K562 (cell line): ENCODE measurements at regions not wholly inside any gene's neighbourhood (a gene's known extent, or its start where the extent isn't known, plus 50 kb on each side); places are given as distances from the start of the nearest gene placed in this dataset.
A peak's percentile ranks its signal among the peaks of the same experiment; 100 is the strongest.

Experiments
- DDX20 ChIP-seq: fragments of 450-650 bp; IDR thresholded peaks from 2 replicates; pipeline ENCODE4 v1.6.1; 2016; ENCODE audit warnings: missing genetic modification characterization, low read depth, mild to moderate bottlenecking, missing compliant biosample characterization, moderate library complexity
- GABPB2 ChIP-seq: fragments of 250-450 bp; sonication (Bioruptor Pico); conservative IDR thresholded peaks from 2 replicates; pipeline ENCODE4 v1.5.1; 2021; ENCODE audit warnings: mild to moderate bottlenecking
- IRF9 ChIP-seq: fragments of 450-650 bp; IDR thresholded peaks from 2 replicates; pipeline ENCODE4 v1.6.1; 2016; ENCODE audit warnings: missing biosample characterization, missing genetic modification characterization
- LARP7 ChIP-seq: fragments of 450-650 bp; IDR thresholded peaks from 2 replicates; pipeline ENCODE4 v1.6.1; 2016
- NCOA4 ChIP-seq: fragments of 450-650 bp; IDR thresholded peaks from 2 replicates; pipeline ENCODE4 v1.6.1; 2018; ENCODE audit warnings: mild to moderate bottlenecking; ENCODE audit not compliant: partially characterized antibody
- NKRF ChIP-seq: fragments of 450-650 bp; IDR thresholded peaks from 2 replicates; pipeline ENCODE4 v1.6.1; 2016; ENCODE audit warnings: borderline replicate concordance
- NR3C1 ChIP-seq: sonication (generic); formaldehyde crosslinking; IDR thresholded peaks from 2 replicates; pipeline ENCODE4 v1.8.1; 2022; ENCODE audit warnings: missing genetic modification reagents
- RBM17 ChIP-seq: fragments of 200-400 bp; formaldehyde crosslinking; IDR thresholded peaks from 2 replicates; pipeline ENCODE4 v1.6.1; 2017; ENCODE audit warnings: low read depth, mild to moderate bottlenecking, low read length, borderline replicate concordance
- THRB ChIP-seq: fragments of 450-650 bp; formaldehyde crosslinking; conservative IDR thresholded peaks from 2 replicates; pipeline ENCODE4 v1.4.0; 2022; ENCODE audit warnings: mild to moderate bottlenecking, missing genetic modification characterization
- ZC3H4 ChIP-seq: sonication (generic); formaldehyde crosslinking; IDR thresholded peaks from 2 replicates; pipeline ENCODE4 v1.9.0; 2021; ENCODE audit warnings: missing genetic modification reagents, borderline replicate concordance
- ZKSCAN8 ChIP-seq: fragments of 200-800 bp; sonication (Bioruptor generic); IDR thresholded peaks from 2 replicates; pipeline ENCODE4 v1.6.1; 2016; ENCODE audit warnings: missing genetic modification characterization, missing compliant biosample characterization
- ZNF197 ChIP-seq: fragments of 200-800 bp; sonication (Bioruptor generic); IDR thresholded peaks from 2 replicates; pipeline ENCODE4 v1.6.1; 2016; ENCODE audit warnings: low read depth, missing genetic modification characterization, missing compliant biosample characterization
- ZNF717 ChIP-seq: fragments of 250-450 bp; sonication (Bioruptor Pico); IDR thresholded peaks from 2 replicates; pipeline ENCODE4 v1.5.0; 2021
- TF ChIP-seq, protein P1 (sequence below): IDR thresholded peaks from 2 replicates; pipeline ENCODE4 v1.6.1; 2014; ENCODE audit warnings: antibody characterized with exemption
- TF ChIP-seq, protein P2 (sequence below): sonication (generic); formaldehyde crosslinking; IDR thresholded peaks from 2 replicates; pipeline ENCODE4 v1.8.0; 2022; ENCODE audit warnings: mild to moderate bottlenecking, missing genetic modification reagents
- TF ChIP-seq, protein P3 (sequence below): fragments of 450-650 bp; formaldehyde crosslinking; IDR thresholded peaks from 2 replicates; pipeline ENCODE4 v1.4.0; 2020; ENCODE audit warnings: mild to moderate bottlenecking, moderate library complexity

DNA sequence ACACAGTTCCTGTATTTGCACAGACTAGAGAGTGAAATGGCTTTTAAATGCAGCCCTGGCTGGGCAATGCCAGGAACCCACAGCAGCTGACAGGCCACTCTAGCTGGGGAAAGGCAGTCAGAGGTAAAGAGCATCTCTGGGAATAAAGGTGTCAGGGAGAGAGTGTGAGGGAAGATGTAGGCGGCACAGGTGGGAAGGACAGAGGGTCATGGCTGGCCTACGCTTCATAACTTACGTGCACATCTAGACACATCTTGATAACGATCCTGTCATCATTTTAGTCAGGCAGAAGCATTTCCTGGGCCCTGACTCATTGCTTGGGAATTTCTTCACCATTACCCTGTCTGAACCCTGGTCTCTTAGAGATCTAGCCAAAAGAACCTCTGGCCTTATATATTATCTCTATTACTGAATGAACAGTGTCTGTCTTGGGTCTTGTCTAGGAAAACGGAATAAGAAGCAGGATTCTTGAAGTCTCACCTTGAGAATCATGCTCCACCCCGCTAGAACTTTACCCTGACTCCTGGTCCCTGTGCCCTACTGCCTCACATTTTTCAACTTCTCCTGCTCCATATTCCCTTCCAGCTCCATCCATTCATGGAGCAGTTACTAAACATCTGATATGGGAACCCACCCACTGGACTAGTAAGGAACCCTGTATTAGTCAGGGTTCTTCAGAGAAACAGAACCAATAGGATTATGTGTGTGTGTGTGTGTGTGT is 106.4 kb upstream of the ELL2 start (continued):
- TF ChIP-seq, protein P1, sequence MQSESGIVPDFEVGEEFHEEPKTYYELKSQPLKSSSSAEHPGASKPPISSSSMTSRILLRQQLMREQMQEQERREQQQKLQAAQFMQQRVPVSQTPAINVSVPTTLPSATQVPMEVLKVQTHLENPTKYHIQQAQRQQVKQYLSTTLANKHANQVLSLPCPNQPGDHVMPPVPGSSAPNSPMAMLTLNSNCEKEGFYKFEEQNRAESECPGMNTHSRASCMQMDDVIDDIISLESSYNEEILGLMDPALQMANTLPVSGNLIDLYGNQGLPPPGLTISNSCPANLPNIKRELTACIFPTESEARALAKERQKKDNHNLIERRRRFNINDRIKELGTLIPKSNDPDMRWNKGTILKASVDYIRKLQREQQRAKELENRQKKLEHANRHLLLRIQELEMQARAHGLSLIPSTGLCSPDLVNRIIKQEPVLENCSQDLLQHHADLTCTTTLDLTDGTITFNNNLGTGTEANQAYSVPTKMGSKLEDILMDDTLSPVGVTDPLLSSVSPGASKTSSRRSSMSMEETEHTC = no peak
- TF ChIP-seq ZNF717 (CRISPR knock-in tag) (peak; percentile 80; the same call in 1 of the 2 replicates), DDX20 (tag) (no peak), NR3C1 (no peak), NCOA4 (no peak), ZNF197 (CRISPR knock-in tag) (no peak), RBM17 (no peak), NKRF (no peak), ZKSCAN8 (CRISPR knock-in tag) (no peak), GABPB2 (CRISPR knock-in tag) (0 out of 2 replicates have a peak, but pooled peaks have one; percentile 17), IRF9 (tag) (no peak), ZC3H4 (no peak), LARP7 (no peak), THRB (peak; percentile 98)
- TF ChIP-seq, protein P2, sequence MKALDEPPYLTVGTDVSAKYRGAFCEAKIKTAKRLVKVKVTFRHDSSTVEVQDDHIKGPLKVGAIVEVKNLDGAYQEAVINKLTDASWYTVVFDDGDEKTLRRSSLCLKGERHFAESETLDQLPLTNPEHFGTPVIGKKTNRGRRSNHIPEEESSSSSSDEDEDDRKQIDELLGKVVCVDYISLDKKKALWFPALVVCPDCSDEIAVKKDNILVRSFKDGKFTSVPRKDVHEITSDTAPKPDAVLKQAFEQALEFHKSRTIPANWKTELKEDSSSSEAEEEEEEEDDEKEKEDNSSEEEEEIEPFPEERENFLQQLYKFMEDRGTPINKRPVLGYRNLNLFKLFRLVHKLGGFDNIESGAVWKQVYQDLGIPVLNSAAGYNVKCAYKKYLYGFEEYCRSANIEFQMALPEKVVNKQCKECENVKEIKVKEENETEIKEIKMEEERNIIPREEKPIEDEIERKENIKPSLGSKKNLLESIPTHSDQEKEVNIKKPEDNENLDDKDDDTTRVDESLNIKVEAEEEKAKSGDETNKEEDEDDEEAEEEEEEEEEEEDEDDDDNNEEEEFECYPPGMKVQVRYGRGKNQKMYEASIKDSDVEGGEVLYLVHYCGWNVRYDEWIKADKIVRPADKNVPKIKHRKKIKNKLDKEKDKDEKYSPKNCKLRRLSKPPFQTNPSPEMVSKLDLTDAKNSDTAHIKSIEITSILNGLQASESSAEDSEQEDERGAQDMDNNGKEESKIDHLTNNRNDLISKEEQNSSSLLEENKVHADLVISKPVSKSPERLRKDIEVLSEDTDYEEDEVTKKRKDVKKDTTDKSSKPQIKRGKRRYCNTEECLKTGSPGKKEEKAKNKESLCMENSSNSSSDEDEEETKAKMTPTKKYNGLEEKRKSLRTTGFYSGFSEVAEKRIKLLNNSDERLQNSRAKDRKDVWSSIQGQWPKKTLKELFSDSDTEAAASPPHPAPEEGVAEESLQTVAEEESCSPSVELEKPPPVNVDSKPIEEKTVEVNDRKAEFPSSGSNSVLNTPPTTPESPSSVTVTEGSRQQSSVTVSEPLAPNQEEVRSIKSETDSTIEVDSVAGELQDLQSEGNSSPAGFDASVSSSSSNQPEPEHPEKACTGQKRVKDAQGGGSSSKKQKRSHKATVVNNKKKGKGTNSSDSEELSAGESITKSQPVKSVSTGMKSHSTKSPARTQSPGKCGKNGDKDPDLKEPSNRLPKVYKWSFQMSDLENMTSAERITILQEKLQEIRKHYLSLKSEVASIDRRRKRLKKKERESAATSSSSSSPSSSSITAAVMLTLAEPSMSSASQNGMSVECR (CRISPR knock-in tag) = no peak
- TF ChIP-seq, protein P3, sequence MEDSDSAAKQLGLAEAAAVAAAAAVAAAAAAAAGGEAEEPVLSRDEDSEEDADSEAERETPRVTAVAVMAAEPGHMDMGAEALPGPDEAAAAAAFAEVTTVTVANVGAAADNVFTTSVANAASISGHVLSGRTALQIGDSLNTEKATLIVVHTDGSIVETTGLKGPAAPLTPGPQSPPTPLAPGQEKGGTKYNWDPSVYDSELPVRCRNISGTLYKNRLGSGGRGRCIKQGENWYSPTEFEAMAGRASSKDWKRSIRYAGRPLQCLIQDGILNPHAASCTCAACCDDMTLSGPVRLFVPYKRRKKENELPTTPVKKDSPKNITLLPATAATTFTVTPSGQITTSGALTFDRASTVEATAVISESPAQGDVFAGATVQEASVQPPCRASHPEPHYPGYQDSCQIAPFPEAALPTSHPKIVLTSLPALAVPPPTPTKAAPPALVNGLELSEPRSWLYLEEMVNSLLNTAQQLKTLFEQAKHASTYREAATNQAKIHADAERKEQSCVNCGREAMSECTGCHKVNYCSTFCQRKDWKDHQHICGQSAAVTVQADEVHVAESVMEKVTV (CRISPR knock-in tag) = 0 out of 2 replicates have a peak, but pooled peaks have one; percentile 21
